ENCODE measurements at regions not wholly inside any gene's neighbourhood (a gene's known extent, or its start where the extent isn't known, plus 50 kb on each side); places are given as distances from the start of the nearest gene placed in this dataset.

- TF ChIP-seq FOXK2 (IDR thresholded peaks at IDR 0.05) (no peak), FOXA1 (IDR thresholded peaks at IDR 0.05) (no peak), BHLHE40 (IDR thresholded peaks at IDR 0.05; ENCODE audit: borderline replicate concordance) (no peak), ARNT (IDR thresholded peaks at IDR 0.05) (no peak), HDGF (IDR thresholded peaks at IDR 0.05; ENCODE audit: borderline replicate concordance) (no peak), SP1 (IDR thresholded peaks at IDR 0.05) (no peak), SUZ12 (IDR thresholded peaks at IDR 0.05) (no peak), L3MBTL2 (conservative IDR thresholded peaks at IDR 0.05) (no peak), TARDBP (IDR thresholded peaks at IDR 0.05) (no peak), FOXM1 (IDR thresholded peaks at IDR 0.05; ENCODE audit: borderline replicate concordance) (no peak), ZNF384 (IDR thresholded peaks at IDR 0.05) (no peak), NFRKB (IDR thresholded peaks at IDR 0.05) (no peak)
Observed at GRCh38 chr15:69587723-69588426, 135.3 kb downstream of the RPLP1 start.

Data from HEK293T (cell line).